CD4-positive, alpha-beta T cell (primary cell): ENCODE measurements at regions not wholly inside any gene's neighbourhood (a gene's known extent, or its start where the extent isn't known, plus 50 kb on each side); places are given as distances from the start of the nearest gene placed in this dataset.

Experiments used
- ATAC-seq: fragments of 200-7000 bp; cut with Tn5 transposase; one replicate; pipeline ENCODE4 v1.10.0; 2022; ENCODE audit warnings: mild to moderate bottlenecking; ENCODE audit not compliant: poor library complexity
- CTCF ChIA-PET: fragments of 350-600 bp; sonication (Branson Sonifier 250); formaldehyde crosslinking; loops from one replicate; lab custom pipeline; 2021; ENCODE audit warnings: antibody characterized with exemption, inconsistent platforms; lab: Charles Lee
- POLR2A ChIA-PET: fragments of 350-600 bp; sonication (Branson Sonifier 250); formaldehyde crosslinking; loops from one replicate; lab custom pipeline; 2021; ENCODE audit warnings: antibody characterized with exemption, inconsistent platforms; lab: Charles Lee
- DNase-seq, 14 experiments: peaks; one replicate each; pipeline ENCODE4 v3.0.0-alpha.2; 2013 to 2020; ENCODE audit warnings: mixed read lengths in 2 of 14
- H3K27ac ChIP-seq, 2 donors: one replicate each; pipeline versions ENCODE4 v1.5.1 to v1.7.0; 2013; ENCODE audit warnings: low read length in 2 of 2, low read depth in 1 of 2, mild to moderate bottlenecking in 1 of 2
- H3K27me3 ChIP-seq, 2 experiments: 1 replicate in 1 of 2; 2 replicates in 1 of 2; pipeline versions ENCODE4 v1.6.1 to v1.7.0; 2013; ENCODE audit warnings: low read length in 2 of 2, control low read depth in 1 of 2, mild to moderate bottlenecking in 1 of 2, moderate library complexity in 1 of 2; ENCODE audit not compliant: insufficient read depth in 2 of 2, control insufficient read depth in 1 of 2
- H3K36me3 ChIP-seq: one replicate; pipeline ENCODE4 v1.6.1; 2013; ENCODE audit warnings: low read length, control low read depth; ENCODE audit not compliant: insufficient read depth
- H3K4me1 ChIP-seq: one replicate; pipeline ENCODE4 v1.6.1; 2013; ENCODE audit warnings: low read length, control low read depth; ENCODE audit not compliant: insufficient read depth
- H3K4me3 ChIP-seq: one replicate; pipeline ENCODE4 v1.5.1; 2013; ENCODE audit warnings: mild to moderate bottlenecking, low read length, moderate library complexity
- H3K9me3 ChIP-seq, 2 experiments: 1 replicate in 1 of 2; 2 replicates in 1 of 2; pipeline versions ENCODE4 v1.6.1 to v1.7.0; 2013; ENCODE audit warnings: low read length in 2 of 2, mild to moderate bottlenecking in 2 of 2, control low read depth in 1 of 2, moderate library complexity in 1 of 2; ENCODE audit not compliant: control insufficient read depth in 1 of 2, insufficient read depth in 1 of 2
- H3K27ac Mint-ChIP-seq: one replicate; pipeline ENCODE4 v1.8.0; 2020; ENCODE audit warnings: mixed read lengths
- H3K27me3 Mint-ChIP-seq: one replicate; pipeline ENCODE4 v1.8.0; 2021; ENCODE audit warnings: mixed read lengths
- H3K36me3 Mint-ChIP-seq: one replicate; pipeline ENCODE4 v1.8.0; 2021; ENCODE audit warnings: low read depth, mixed read lengths
- H3K4me1 Mint-ChIP-seq: one replicate; pipeline ENCODE4 v1.8.0; 2021; ENCODE audit warnings: low read depth, mixed read lengths
- H3K4me3 Mint-ChIP-seq: one replicate; pipeline ENCODE4 v1.8.0; 2020; ENCODE audit warnings: mild to moderate bottlenecking, mixed read lengths
- H3K9me3 Mint-ChIP-seq: one replicate; pipeline ENCODE4 v1.8.0; 2020; ENCODE audit warnings: mixed read lengths
- CTCF ChIP-seq: fragments of 200-600 bp; IDR thresholded peaks from one replicate; pipeline ENCODE4 v1.8.0; 2022; ENCODE audit warnings: antibody characterized with exemption, mild to moderate bottlenecking
- intact Hi-C, 2 experiments: fragments of 100-400 bp; cut with DNase I in 1 of 2; cut with micrococcal nuclease in 1 of 2; formaldehyde crosslinking; loops; one replicate each; pipeline versions ENCODE4 v1.15.1 to v1.9.0; 2023 to 2025; cut with DNase I, micrococcal nuclease

- no peak for TF ChIP-seq CTCF
- intact Hi-C loops: no loop called here
- Mint-ChIP-seq H3K4me1 (no peaks in the 10 kb centered on the region), H3K36me3 (no peaks in the 10 kb centered on the region), H3K27me3 (no peaks in the 10 kb centered on the region), H3K4me3 (no peak overlapping the region), H3K9me3 (no peaks in the 10 kb centered on the region), H3K27ac (no peak overlapping the region)
- Histone ChIP-seq H3K9me3 (no peaks in the 10 kb centered on the region), H3K27me3 (no peaks in the 10 kb centered on the region), H3K27ac (no peak overlapping the region), H3K36me3 (no peaks in the 10 kb centered on the region), H3K4me3 (no peak overlapping the region), H3K4me1 (no peaks in the 10 kb centered on the region)
- DNase-seq (no peak), ATAC-seq (no peak)
- ChIA-PET CTCF (no interaction called here), POLR2A (no interaction called here)
Measured at GRCh38 chr3:59632760-59633573, 583.1 kb upstream of the CFAP20DC start.

GRCh38 chr3:59631482-59631881 is 581.7 kb upstream of the CFAP20DC start:
- CTCF ChIA-PET: no interaction called here
- intact Hi-C loops: no loop called here
- Mint-ChIP-seq H3K27me3 (no peaks in the 10 kb centered on the region), H3K9me3 (no peaks in the 10 kb centered on the region), H3K4me1 (no peaks in the 10 kb centered on the region), H3K36me3 (no peaks in the 10 kb centered on the region), H3K27ac (no peak overlapping the region), H3K4me3 (no peak overlapping the region)
- Histone ChIP-seq H3K4me3 (no peak overlapping the region), H3K36me3 (no peaks in the 10 kb centered on the region), H3K9me3 (no peaks in the 10 kb centered on the region), H3K4me1 (no peaks in the 10 kb centered on the region), H3K27me3 (no peaks in the 10 kb centered on the region), H3K27ac (no peak overlapping the region)
- ATAC-seq (no peak), DNase-seq (no peak)
- POLR2A ChIA-PET: no interaction called here
- no peak for TF ChIP-seq CTCF

GRCh38 chr3:59621037-59621436 is 571.2 kb upstream of the CFAP20DC start:
- no peak for DNase-seq
- TF ChIP-seq CTCF: no peak
- H3K36me3 Mint-ChIP-seq: no peaks in the 10 kb centered on the region
- Histone ChIP-seq H3K9me3 (no peaks in the 10 kb centered on the region), H3K27me3 (no peaks in the 10 kb centered on the region), H3K4me1 (no peaks in the 10 kb centered on the region), H3K27ac (no peak overlapping the region), H3K4me3 (no peak overlapping the region), H3K36me3 (no peaks in the 10 kb centered on the region)
- peaks cover 13% of the 10 kb centered on the region for H3K9me3 Mint-ChIP-seq
- no peaks in the 10 kb centered on the region for H3K4me1 Mint-ChIP-seq
- intact Hi-C loops: no loop called here
- H3K27ac Mint-ChIP-seq: no peak overlapping the region
- ChIA-PET POLR2A (no interaction called here), CTCF (no interaction called here)
- no peak overlapping the region for H3K4me3 Mint-ChIP-seq
- no peak for ATAC-seq
- H3K27me3 Mint-ChIP-seq: no peaks in the 10 kb centered on the region
